ENCODE measurements at regions not wholly inside any gene's neighbourhood (a gene's known extent, or its start where the extent isn't known, plus 50 kb on each side); places are given as distances from the start of the nearest gene placed in this dataset.

GRCh38 chr6:43837507-43837906 lies 67.5 kb downstream of the VEGFA start:
- no peaks in the 10 kb centered on the region for H3K79me2 ChIP-seq (ENCODE audit: insufficient read depth, low read length)
- no peak overlapping the region for H3K4me3 ChIP-seq (replicated peaks in 1 of 2; ENCODE audit: low read depth in 1 of 2, low read length in 2 of 2)
- no peak for DNase-seq (ENCODE audit: low read depth, low spot score)
- peaks cover 8 to 22% of the 10 kb centered on the region in 2 experiments for H3K4me1 ChIP-seq (ENCODE audit: control insufficient read depth in 1 of 2, insufficient read depth in 2 of 2, low read length in 2 of 2)
- ChIA-PET RAD21 (ENCODE audit: low non-redundant PET in 1 of 2, low total read pairs in 2 of 2, uncharacterized antibody in 2 of 2, unreplicated experiment in 2 of 2) (no interaction called here), CTCF (no interaction called here), POLR2A (interaction anchor here (1.3 kb wide), 1 partner anchor 67 kb away, joined by 3 read pairs; the partner anchor contains the start of gene VEGFA)
- BruUV-seq (replicated peaks) = no TSS peak
- no peak for TF ChIP-seq EZH2phosphoT487 (IDR thresholded peaks at IDR 0.05; ENCODE audit: borderline replicate concordance)
- TF ChIP-seq EGR1 (IDR thresholded peaks at IDR 0.05; ENCODE audit: low read depth) = no peak
- TF ChIP-seq FOSL1 (IDR thresholded peaks at IDR 0.05; ENCODE audit: low read depth) = no peak
- no peak for TF ChIP-seq ZFX (IDR thresholded peaks at IDR 0.05)
- no peak for TF ChIP-seq SRF (IDR thresholded peaks at IDR 0.05; ENCODE audit: low read depth)
- no peak for TF ChIP-seq POLR2AphosphoS5 (IDR thresholded peaks at IDR 0.05; ENCODE audit: low read depth, low read length)
- TF ChIP-seq JUND (IDR thresholded peaks at IDR 0.05) = no peak
- TF ChIP-seq EZH2 (IDR thresholded peaks at IDR 0.05) = no peak
- TF ChIP-seq, protein P1, sequence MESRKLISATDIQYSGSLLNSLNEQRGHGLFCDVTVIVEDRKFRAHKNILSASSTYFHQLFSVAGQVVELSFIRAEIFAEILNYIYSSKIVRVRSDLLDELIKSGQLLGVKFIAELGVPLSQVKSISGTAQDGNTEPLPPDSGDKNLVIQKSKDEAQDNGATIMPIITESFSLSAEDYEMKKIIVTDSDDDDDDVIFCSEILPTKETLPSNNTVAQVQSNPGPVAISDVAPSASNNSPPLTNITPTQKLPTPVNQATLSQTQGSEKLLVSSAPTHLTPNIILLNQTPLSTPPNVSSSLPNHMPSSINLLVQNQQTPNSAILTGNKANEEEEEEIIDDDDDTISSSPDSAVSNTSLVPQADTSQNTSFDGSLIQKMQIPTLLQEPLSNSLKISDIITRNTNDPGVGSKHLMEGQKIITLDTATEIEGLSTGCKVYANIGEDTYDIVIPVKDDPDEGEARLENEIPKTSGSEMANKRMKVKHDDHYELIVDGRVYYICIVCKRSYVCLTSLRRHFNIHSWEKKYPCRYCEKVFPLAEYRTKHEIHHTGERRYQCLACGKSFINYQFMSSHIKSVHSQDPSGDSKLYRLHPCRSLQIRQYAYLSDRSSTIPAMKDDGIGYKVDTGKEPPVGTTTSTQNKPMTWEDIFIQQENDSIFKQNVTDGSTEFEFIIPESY (IDR thresholded peaks at IDR 0.05; ENCODE audit: extremely low read depth, insufficient replicate concordance, low read length) = no peak
- TF ChIP-seq REST (IDR thresholded peaks at IDR 0.05; ENCODE audit: low read depth) = no peak
- no peak for TF ChIP-seq CEBPB (IDR thresholded peaks at IDR 0.05; ENCODE audit: low read depth)
- TF ChIP-seq ELF1 (IDR thresholded peaks at IDR 0.05; ENCODE audit: borderline replicate concordance, low read depth) = no peak
- TF ChIP-seq ATF3 (IDR thresholded peaks at IDR 0.05) = no peak
- no peak for TF ChIP-seq MAX (IDR thresholded peaks at IDR 0.05)
- no peak for TF ChIP-seq CBX3 (IDR thresholded peaks at IDR 0.05; ENCODE audit: low read depth)
- no peaks in the 10 kb centered on the region for H3K9me3 ChIP-seq (ENCODE audit: control insufficient read depth in 1 of 2, insufficient read depth in 1 of 2, low read depth in 1 of 2, low read length in 2 of 2)
- no peaks in the 10 kb centered on the region for H4K20me1 ChIP-seq (ENCODE audit: insufficient read depth)
- H3K9ac ChIP-seq (ENCODE audit: low read length) = no peak overlapping the region
- H3K27ac ChIP-seq (ENCODE audit: low read depth, low read length) = no peak overlapping the region
- ATAC-seq = no peak
- H3K9me2 ChIP-seq (ENCODE audit: insufficient read depth) = no peaks in the 10 kb centered on the region
- H3K4me2 ChIP-seq (ENCODE audit: low read length) = 0 out of 2 replicates have a peak overlapping the region, but pooled peaks have one; percentile 48
- no peaks in the 10 kb centered on the region for H3K27me3 ChIP-seq (ENCODE audit: insufficient read depth, low read length)
- no peaks in the 10 kb centered on the region for H3K36me3 ChIP-seq (ENCODE audit: control insufficient read depth in 1 of 2, insufficient read depth in 2 of 2, low read length in 2 of 2)
- intact Hi-C loops (cut with micrococcal nuclease) = loop anchor here (5.0 kb wide), 1 partner anchor 65 kb away; the partner anchor contains the start of gene VEGFA
- no peak overlapping the region for H2AFZ ChIP-seq (ENCODE audit: low read depth, low read length, poor library complexity, severe bottlenecking)

Measured in HCT116 (cell line).